Mesenchymal stem cell (in vitro differentiated cells and primary cell): ENCODE measurements at regions not wholly inside any gene's neighbourhood (a gene's known extent, or its start where the extent isn't known, plus 50 kb on each side); places are given as distances from the start of the nearest gene placed in this dataset.

Experiments used
- DNase-seq: peaks from one replicate; pipeline ENCODE4 v3.0.0-alpha.2; 2013
- H2AFZ ChIP-seq: one replicate; pipeline ENCODE4 v1.6.1; 2013; ENCODE audit warnings: low read depth, mild to moderate bottlenecking, control low read depth, inconsistent platforms, low read length, moderate library complexity
- H2AK5ac ChIP-seq: 2 replicates; pipeline ENCODE4 v1.6.1; 2013; ENCODE audit warnings: low read length, moderate library complexity, mild to moderate bottlenecking, inconsistent platforms; ENCODE audit not compliant: severe bottlenecking
- H2BK120ac ChIP-seq: one replicate; pipeline ENCODE4 v1.6.1; 2013; ENCODE audit warnings: low read depth, mild to moderate bottlenecking, inconsistent platforms, low read length, moderate library complexity
- H2BK12ac ChIP-seq, 2 experiments: one replicate each; pipeline ENCODE4 v1.6.1; 2013; ENCODE audit warnings: inconsistent platforms in 2 of 2, low read length in 2 of 2, mild to moderate bottlenecking in 2 of 2, moderate library complexity in 2 of 2, control low read depth in 1 of 2
- H2BK15ac ChIP-seq: one replicate; pipeline ENCODE4 v1.6.1; 2013; ENCODE audit warnings: mild to moderate bottlenecking, low read depth, inconsistent platforms; ENCODE audit not compliant: poor library complexity, severe bottlenecking
- H2BK5ac ChIP-seq: 2 replicates; pipeline ENCODE4 v1.6.1; 2013; ENCODE audit warnings: low read depth, mild to moderate bottlenecking, low read length, control low read depth, inconsistent platforms; ENCODE audit not compliant: poor library complexity, severe bottlenecking
- H3K14ac ChIP-seq, 2 experiments: one replicate each; pipeline ENCODE4 v1.6.1; 2013; ENCODE audit warnings: inconsistent platforms in 2 of 2, low read length in 2 of 2, control low read depth in 1 of 2, mild to moderate bottlenecking in 1 of 2, moderate library complexity in 1 of 2
- H3K18ac ChIP-seq, 2 experiments: one replicate each; pipeline ENCODE4 v1.6.1; 2013; ENCODE audit warnings: inconsistent platforms in 2 of 2, low read length in 2 of 2, control low read depth in 1 of 2, low read depth in 1 of 2, mild to moderate bottlenecking in 1 of 2
- H3K23ac ChIP-seq, 2 experiments: one replicate each; pipeline ENCODE4 v1.6.1; 2013; ENCODE audit warnings: inconsistent platforms in 2 of 2, low read length in 2 of 2, mild to moderate bottlenecking in 2 of 2, moderate library complexity in 2 of 2, control low read depth in 1 of 2
- H3K27ac ChIP-seq: 2 replicates; pipeline ENCODE4 v1.5.1; 2013; ENCODE audit warnings: mild to moderate bottlenecking, moderate library complexity, low read length, control low read depth, inconsistent platforms; ENCODE audit not compliant: poor library complexity, severe bottlenecking
- H3K27me3 ChIP-seq, 2 experiments: 2 replicates each; pipeline versions ENCODE4 v1.6.1 to v1.7.0; 2013; ENCODE audit warnings: low read length in 2 of 2, mild to moderate bottlenecking in 2 of 2, moderate library complexity in 2 of 2, control low read depth in 1 of 2, inconsistent platforms in 1 of 2; ENCODE audit not compliant: control insufficient read depth in 1 of 2, insufficient read depth in 1 of 2
- H3K36me3 ChIP-seq, 2 experiments: 2 replicates each; pipeline versions ENCODE4 v1.6.1 to v1.7.0; 2013; ENCODE audit warnings: low read length in 2 of 2, control low read depth in 1 of 2, inconsistent platforms in 1 of 2, low read depth in 1 of 2, mild to moderate bottlenecking in 1 of 2; ENCODE audit not compliant: insufficient read depth in 2 of 2, control insufficient read depth in 1 of 2
- H3K4ac ChIP-seq, 2 experiments: one replicate each; pipeline ENCODE4 v1.6.1; 2013; ENCODE audit warnings: inconsistent platforms in 2 of 2, low read length in 2 of 2, mild to moderate bottlenecking in 2 of 2, moderate library complexity in 2 of 2, control low read depth in 1 of 2, low read depth in 1 of 2
- H3K4me1 ChIP-seq: 2 replicates; pipeline ENCODE4 v1.6.1; 2013; ENCODE audit warnings: low read depth, low read length, control low read depth; ENCODE audit not compliant: control insufficient read depth, insufficient read depth
- H3K4me2 ChIP-seq: 2 replicates; pipeline ENCODE4 v1.6.1; 2013; ENCODE audit warnings: low read length, mild to moderate bottlenecking, inconsistent platforms; ENCODE audit not compliant: poor library complexity, severe bottlenecking
- H3K4me3 ChIP-seq, 2 experiments: 2 replicates each; pipeline versions ENCODE4 v1.5.1 to v1.7.0; 2013; ENCODE audit warnings: low read length in 2 of 2, mild to moderate bottlenecking in 2 of 2, control low read depth in 1 of 2, low read depth in 1 of 2; ENCODE audit not compliant: insufficient read depth in 1 of 2
- H3K79me1 ChIP-seq: replicated peaks from 2 replicates; pipeline ENCODE4 v1.6.1; 2013; ENCODE audit warnings: mild to moderate bottlenecking, control low read depth, low read length, inconsistent platforms; ENCODE audit not compliant: poor library complexity, severe bottlenecking
- H3K9ac ChIP-seq: 2 replicates; pipeline ENCODE4 v1.7.0; 2013; ENCODE audit warnings: mild to moderate bottlenecking, low read length, moderate library complexity
- H3K9me3 ChIP-seq: 2 replicates; pipeline ENCODE4 v1.7.0; 2013; ENCODE audit warnings: mild to moderate bottlenecking, low read length; ENCODE audit not compliant: control insufficient read depth
- H4K8ac ChIP-seq: one replicate; pipeline ENCODE4 v1.6.1; 2013; ENCODE audit warnings: inconsistent platforms, mild to moderate bottlenecking, low read length, moderate library complexity
- H4K91ac ChIP-seq: one replicate; pipeline ENCODE4 v1.6.1; 2013; ENCODE audit warnings: mild to moderate bottlenecking, low read length, inconsistent platforms
- WGBS: methylation state at CpG from one replicate; pipeline ENCODE4 v1.1.7; 2013; ENCODE audit warnings: mixed read lengths; 5-methylcytosine and 5-hydroxymethylcytosine counted together

GRCh38 chr4:156117743-156118142, 164.1 kb upstream of the CTSO start:
- no peaks in the 10 kb centered on the region for H3K9me3 ChIP-seq
- H3K79me1 ChIP-seq: no peaks in the 10 kb centered on the region
- 42% methylated on average over 1 of the region's 1 CpG for WGBS
- H3K27me3 ChIP-seq: no peaks in the 10 kb centered on the region
- H3K23ac ChIP-seq: no peak overlapping the region
- H2AFZ ChIP-seq: no peak overlapping the region
- no peak overlapping the region for H3K27ac ChIP-seq
- no peaks in the 10 kb centered on the region for H3K36me3 ChIP-seq
- no peak overlapping the region for H2BK15ac ChIP-seq
- no peak for DNase-seq
- H3K4me2 ChIP-seq: no peak overlapping the region
- H2AK5ac ChIP-seq: no peak overlapping the region
- no peak overlapping the region for H2BK12ac ChIP-seq
- H2BK120ac ChIP-seq: no peak overlapping the region
- no peak overlapping the region for H3K9ac ChIP-seq
- H4K91ac ChIP-seq: no peak overlapping the region
- no peak overlapping the region for H3K14ac ChIP-seq
- H3K4ac ChIP-seq: no peak overlapping the region
- no peak overlapping the region for H3K18ac ChIP-seq
- H2BK5ac ChIP-seq: no peak overlapping the region
- H3K4me1 ChIP-seq: peaks cover 3% of the 10 kb centered on the region
- no peak overlapping the region for H3K4me3 ChIP-seq
- H4K8ac ChIP-seq: no peak overlapping the region

GRCh38 chr4:156116991-156117390, 163.3 kb upstream of the CTSO start:
- Histone ChIP-seq H4K8ac (no peak overlapping the region), H2BK120ac (no peak overlapping the region), H2BK12ac (no peak overlapping the region), H3K18ac (no peak overlapping the region), H2BK5ac (no peak overlapping the region), H3K27me3 (no peaks in the 10 kb centered on the region), H3K36me3 (no peaks in the 10 kb centered on the region), H3K14ac (no peak overlapping the region), H4K91ac (no peak overlapping the region), H3K23ac (no peak overlapping the region), H3K4me1 (peaks cover 3% of the 10 kb centered on the region), H2AK5ac (no peak overlapping the region), H3K4me3 (no peak overlapping the region), H2AFZ (no peak overlapping the region), H3K27ac (no peak overlapping the region), H3K79me1 (no peaks in the 10 kb centered on the region), H2BK15ac (no peak overlapping the region), H3K4me2 (no peak overlapping the region), H3K9me3 (no peaks in the 10 kb centered on the region), H3K9ac (no peak overlapping the region), H3K4ac (no peak overlapping the region)
- DNase-seq: no peak

- Histone ChIP-seq H3K4me1 (peaks cover 3% of the 10 kb centered on the region), H3K27me3 (no peaks in the 10 kb centered on the region), H2BK12ac (no peak overlapping the region), H4K8ac (no peak overlapping the region), H3K27ac (no peak overlapping the region), H3K4me3 (no peak overlapping the region), H3K14ac (no peak overlapping the region), H4K91ac (no peak overlapping the region), H2AK5ac (no peak overlapping the region), H3K4me2 (no peak overlapping the region), H2AFZ (no peak overlapping the region), H3K18ac (no peak overlapping the region), H3K4ac (no peak overlapping the region), H2BK15ac (no peak overlapping the region), H3K9ac (peak overlapping the region; percentile 25), H3K36me3 (no peaks in the 10 kb centered on the region), H2BK5ac (no peak overlapping the region), H3K79me1 (no peaks in the 10 kb centered on the region), H3K9me3 (no peaks in the 10 kb centered on the region), H2BK120ac (no peak overlapping the region), H3K23ac (no peak overlapping the region)
- WGBS: no CpG with 5 or more reads among the region's 1 CpG
- no peak for DNase-seq
Measured at GRCh38 chr4:156113138-156113765, 159.6 kb upstream of the CTSO start.

- H3K27ac ChIP-seq: no peak overlapping the region
- 76% methylated on average over 3 of the region's 5 CpGs for WGBS
- peak overlapping the region; percentile 54 for H2BK120ac ChIP-seq
- no peaks in the 10 kb centered on the region for H3K9me3 ChIP-seq
- no peak overlapping the region for H2AFZ ChIP-seq
- no peaks in the 10 kb centered on the region for H3K79me1 ChIP-seq
- H3K27me3 ChIP-seq: no peaks in the 10 kb centered on the region
- no peak overlapping the region for H3K4me2 ChIP-seq
- no peak overlapping the region for H4K91ac ChIP-seq
- peak overlapping the region; percentile 30 for H3K9ac ChIP-seq
- no peak overlapping the region for H2AK5ac ChIP-seq
- H3K23ac ChIP-seq: no peak overlapping the region
- H2BK5ac ChIP-seq: no peak overlapping the region
- no peaks in the 10 kb centered on the region for H3K36me3 ChIP-seq
- H3K4me1 ChIP-seq: peaks cover 3% of the 10 kb centered on the region
- peak overlapping the region in 1 of 2 experiments; percentile 62 for H3K18ac ChIP-seq
- no peak for DNase-seq
- no peak overlapping the region for H3K4me3 ChIP-seq
- H2BK15ac ChIP-seq: no peak overlapping the region
- no peak overlapping the region for H3K4ac ChIP-seq
- no peak overlapping the region for H3K14ac ChIP-seq
- H2BK12ac ChIP-seq: peak overlapping the region in 1 of 2 experiments; percentile 63
- no peak overlapping the region for H4K8ac ChIP-seq
Measured at GRCh38 chr4:156111686-156112085, 158.0 kb upstream of the CTSO start.
